AG09319 (cell line): ENCODE measurements at regions not wholly inside any gene's neighbourhood (a gene's known extent, or its start where the extent isn't known, plus 50 kb on each side); places are given as distances from the start of the nearest gene placed in this dataset.

Experiments
- DNase-seq: peaks from one replicate; pipeline ENCODE4 v3.0.0-alpha.2; 2010; ENCODE audit warnings: low read depth; ENCODE audit errors: extremely low read depth
- TF ChIP-seq, protein P1 (sequence below): IDR thresholded peaks from 2 replicates; pipeline ENCODE4 v1.5.1; 2011; ENCODE audit warnings: low read depth, mild to moderate bottlenecking, inconsistent platforms, low read length, moderate library complexity

- DNase-seq: no peak
- TF ChIP-seq, protein P1, sequence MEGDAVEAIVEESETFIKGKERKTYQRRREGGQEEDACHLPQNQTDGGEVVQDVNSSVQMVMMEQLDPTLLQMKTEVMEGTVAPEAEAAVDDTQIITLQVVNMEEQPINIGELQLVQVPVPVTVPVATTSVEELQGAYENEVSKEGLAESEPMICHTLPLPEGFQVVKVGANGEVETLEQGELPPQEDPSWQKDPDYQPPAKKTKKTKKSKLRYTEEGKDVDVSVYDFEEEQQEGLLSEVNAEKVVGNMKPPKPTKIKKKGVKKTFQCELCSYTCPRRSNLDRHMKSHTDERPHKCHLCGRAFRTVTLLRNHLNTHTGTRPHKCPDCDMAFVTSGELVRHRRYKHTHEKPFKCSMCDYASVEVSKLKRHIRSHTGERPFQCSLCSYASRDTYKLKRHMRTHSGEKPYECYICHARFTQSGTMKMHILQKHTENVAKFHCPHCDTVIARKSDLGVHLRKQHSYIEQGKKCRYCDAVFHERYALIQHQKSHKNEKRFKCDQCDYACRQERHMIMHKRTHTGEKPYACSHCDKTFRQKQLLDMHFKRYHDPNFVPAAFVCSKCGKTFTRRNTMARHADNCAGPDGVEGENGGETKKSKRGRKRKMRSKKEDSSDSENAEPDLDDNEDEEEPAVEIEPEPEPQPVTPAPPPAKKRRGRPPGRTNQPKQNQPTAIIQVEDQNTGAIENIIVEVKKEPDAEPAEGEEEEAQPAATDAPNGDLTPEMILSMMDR: no peak
Measured at GRCh38 chr13:100904293-100904976, 229.8 kb upstream of the TMTC4 start.

- TF ChIP-seq, protein P1: no peak
- no peak for DNase-seq
Measured at GRCh38 chr13:100899720-100900316, 225.2 kb upstream of the TMTC4 start.

- no peak for DNase-seq
- TF ChIP-seq, protein P1: no peak
Measured at GRCh38 chr13:100898431-100898830, 223.8 kb upstream of the TMTC4 start.

GRCh38 chr13:100895651-100896050 lies 221.1 kb upstream of the TMTC4 start:
- TF ChIP-seq, protein P1: no peak
- DNase-seq: no peak

DNA sequence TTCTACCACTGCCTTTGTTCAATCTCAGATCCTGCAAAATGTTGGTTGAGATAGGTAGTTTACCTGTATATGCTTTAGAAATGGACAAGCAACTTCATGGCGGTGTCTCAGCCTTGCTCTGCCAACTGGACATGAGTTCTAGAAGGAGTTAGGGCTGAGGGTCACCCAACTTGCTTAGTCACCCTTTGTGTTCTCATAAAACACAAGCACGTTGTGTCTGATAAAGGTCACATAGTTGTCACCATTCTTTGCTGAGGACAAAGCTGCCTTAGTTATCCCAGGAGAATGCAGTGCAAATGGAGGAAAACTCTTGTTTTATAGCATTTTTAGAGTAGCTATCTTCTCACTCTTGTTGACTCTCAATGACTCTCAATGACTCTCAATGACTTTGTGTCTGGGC lies 218.4 kb upstream of the TMTC4 start:
- DNase-seq: no peak
- TF ChIP-seq, protein P1: no peak

- TF ChIP-seq, protein P1: no peak
- no peak for DNase-seq
Measured at GRCh38 chr13:100890645-100891044, 216.1 kb upstream of the TMTC4 start.

GRCh38 chr13:100887729-100888151 lies 213.1 kb upstream of the TMTC4 start:
- DNase-seq: peak; percentile 16
- TF ChIP-seq, protein P1: no peak
